ENCODE measurements at regions not wholly inside any gene's neighbourhood (a gene's known extent, or its start where the extent isn't known, plus 50 kb on each side); places are given as distances from the start of the nearest gene placed in this dataset.

DNA sequence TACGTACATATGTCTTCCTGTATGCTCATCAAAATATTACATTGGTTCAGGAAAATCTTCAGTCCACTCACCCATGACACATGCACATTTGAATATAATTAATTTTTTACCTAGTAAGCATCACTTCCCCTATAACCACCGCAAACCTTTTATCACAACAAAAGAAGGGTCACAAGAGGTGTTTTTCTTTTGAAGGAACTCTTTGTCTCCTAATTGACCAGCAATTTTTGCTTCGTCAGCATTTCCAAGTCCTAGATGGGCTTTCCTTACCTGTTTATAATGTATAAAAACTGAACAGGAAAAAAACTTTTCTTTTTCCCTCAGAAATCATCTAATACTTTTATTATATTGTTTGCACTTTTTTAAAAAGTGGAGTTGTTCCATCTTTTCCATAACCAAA, 631.3 kb downstream of the PLA2G4A start:
- no peak for TF ChIP-seq FOXA1 (IDR thresholded peaks at IDR 0.05)
- TF ChIP-seq GABPA (IDR thresholded peaks at IDR 0.05 in 1 of 2, conservative IDR thresholded peaks at IDR 0.05 in 1 of 2), result no peak
- no peak for TF ChIP-seq RXRA (IDR thresholded peaks at IDR 0.05)
- TF ChIP-seq NR2F2 (IDR thresholded peaks at IDR 0.05), result no peak
- TF ChIP-seq, protein P1, sequence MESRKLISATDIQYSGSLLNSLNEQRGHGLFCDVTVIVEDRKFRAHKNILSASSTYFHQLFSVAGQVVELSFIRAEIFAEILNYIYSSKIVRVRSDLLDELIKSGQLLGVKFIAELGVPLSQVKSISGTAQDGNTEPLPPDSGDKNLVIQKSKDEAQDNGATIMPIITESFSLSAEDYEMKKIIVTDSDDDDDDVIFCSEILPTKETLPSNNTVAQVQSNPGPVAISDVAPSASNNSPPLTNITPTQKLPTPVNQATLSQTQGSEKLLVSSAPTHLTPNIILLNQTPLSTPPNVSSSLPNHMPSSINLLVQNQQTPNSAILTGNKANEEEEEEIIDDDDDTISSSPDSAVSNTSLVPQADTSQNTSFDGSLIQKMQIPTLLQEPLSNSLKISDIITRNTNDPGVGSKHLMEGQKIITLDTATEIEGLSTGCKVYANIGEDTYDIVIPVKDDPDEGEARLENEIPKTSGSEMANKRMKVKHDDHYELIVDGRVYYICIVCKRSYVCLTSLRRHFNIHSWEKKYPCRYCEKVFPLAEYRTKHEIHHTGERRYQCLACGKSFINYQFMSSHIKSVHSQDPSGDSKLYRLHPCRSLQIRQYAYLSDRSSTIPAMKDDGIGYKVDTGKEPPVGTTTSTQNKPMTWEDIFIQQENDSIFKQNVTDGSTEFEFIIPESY (IDR thresholded peaks at IDR 0.05), result no peak
- TF ChIP-seq, protein P2, sequence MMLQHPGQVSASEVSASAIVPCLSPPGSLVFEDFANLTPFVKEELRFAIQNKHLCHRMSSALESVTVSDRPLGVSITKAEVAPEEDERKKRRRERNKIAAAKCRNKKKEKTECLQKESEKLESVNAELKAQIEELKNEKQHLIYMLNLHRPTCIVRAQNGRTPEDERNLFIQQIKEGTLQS (IDR thresholded peaks at IDR 0.05), result no peak
- no peak for TF ChIP-seq SP1 (IDR thresholded peaks at IDR 0.05)
- TF ChIP-seq, protein P3, sequence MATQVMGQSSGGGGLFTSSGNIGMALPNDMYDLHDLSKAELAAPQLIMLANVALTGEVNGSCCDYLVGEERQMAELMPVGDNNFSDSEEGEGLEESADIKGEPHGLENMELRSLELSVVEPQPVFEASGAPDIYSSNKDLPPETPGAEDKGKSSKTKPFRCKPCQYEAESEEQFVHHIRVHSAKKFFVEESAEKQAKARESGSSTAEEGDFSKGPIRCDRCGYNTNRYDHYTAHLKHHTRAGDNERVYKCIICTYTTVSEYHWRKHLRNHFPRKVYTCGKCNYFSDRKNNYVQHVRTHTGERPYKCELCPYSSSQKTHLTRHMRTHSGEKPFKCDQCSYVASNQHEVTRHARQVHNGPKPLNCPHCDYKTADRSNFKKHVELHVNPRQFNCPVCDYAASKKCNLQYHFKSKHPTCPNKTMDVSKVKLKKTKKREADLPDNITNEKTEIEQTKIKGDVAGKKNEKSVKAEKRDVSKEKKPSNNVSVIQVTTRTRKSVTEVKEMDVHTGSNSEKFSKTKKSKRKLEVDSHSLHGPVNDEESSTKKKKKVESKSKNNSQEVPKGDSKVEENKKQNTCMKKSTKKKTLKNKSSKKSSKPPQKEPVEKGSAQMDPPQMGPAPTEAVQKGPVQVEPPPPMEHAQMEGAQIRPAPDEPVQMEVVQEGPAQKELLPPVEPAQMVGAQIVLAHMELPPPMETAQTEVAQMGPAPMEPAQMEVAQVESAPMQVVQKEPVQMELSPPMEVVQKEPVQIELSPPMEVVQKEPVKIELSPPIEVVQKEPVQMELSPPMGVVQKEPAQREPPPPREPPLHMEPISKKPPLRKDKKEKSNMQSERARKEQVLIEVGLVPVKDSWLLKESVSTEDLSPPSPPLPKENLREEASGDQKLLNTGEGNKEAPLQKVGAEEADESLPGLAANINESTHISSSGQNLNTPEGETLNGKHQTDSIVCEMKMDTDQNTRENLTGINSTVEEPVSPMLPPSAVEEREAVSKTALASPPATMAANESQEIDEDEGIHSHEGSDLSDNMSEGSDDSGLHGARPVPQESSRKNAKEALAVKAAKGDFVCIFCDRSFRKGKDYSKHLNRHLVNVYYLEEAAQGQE (IDR thresholded peaks at IDR 0.05), result no peak
- 70% methylated on average over 3 of the region's 3 CpGs for WGBS
- no peak overlapping the region for H3K4me3 ChIP-seq (ENCODE audit: low read depth in 1 of 3, low read length in 3 of 3)
- H3K27me3 ChIP-seq (ENCODE audit: control insufficient read depth in 4 of 4, insufficient read depth in 4 of 4, low read length in 3 of 4), result no peaks in the 10 kb centered on the region
- H3K4me1 ChIP-seq (ENCODE audit: control insufficient read depth in 4 of 4, insufficient read depth in 4 of 4, low read length in 3 of 4), result no peaks in the 10 kb centered on the region
- no peak overlapping the region for H3K9ac ChIP-seq (ENCODE audit: low read depth in 1 of 2, low read length in 2 of 2)
- H3K36me3 ChIP-seq (ENCODE audit: control insufficient read depth in 4 of 4, insufficient read depth in 3 of 4, low read depth in 1 of 4, low read length in 3 of 4), result no peaks in the 10 kb centered on the region
- H3K9me3 ChIP-seq (ENCODE audit: control insufficient read depth in 4 of 4, low read length in 3 of 4), result no peaks in the 10 kb centered on the region
- H3K27ac ChIP-seq (ENCODE audit: low read depth in 1 of 2, low read length in 2 of 2), result no peak overlapping the region
- DNase-seq (ENCODE audit: low spot score), result no peak

DNA sequence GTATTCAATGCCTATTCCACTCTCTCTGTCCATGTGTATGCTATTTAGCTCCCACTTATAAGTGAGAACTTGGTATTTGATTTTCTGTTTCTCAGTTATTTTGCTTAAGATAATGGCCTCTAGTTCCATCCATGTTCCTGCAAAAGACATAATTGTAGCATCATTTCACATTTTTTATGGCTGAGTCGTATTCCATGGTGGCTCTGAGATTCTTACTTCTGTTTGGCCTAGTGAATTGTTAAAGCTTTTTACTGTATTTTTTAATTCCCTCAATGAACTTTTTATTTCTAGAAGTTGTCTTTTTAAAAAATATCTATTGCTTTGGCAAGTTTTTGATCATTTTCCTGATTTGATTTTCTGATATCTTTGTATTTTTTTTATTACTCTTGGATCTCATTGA, 635.6 kb downstream of the PLA2G4A start:
- Histone ChIP-seq H3K9me3 (ENCODE audit: control insufficient read depth in 4 of 4, low read length in 3 of 4) (no peaks in the 10 kb centered on the region), H3K9ac (ENCODE audit: low read depth in 1 of 2, low read length in 2 of 2) (no peak overlapping the region), H3K27ac (ENCODE audit: low read depth in 1 of 2, low read length in 2 of 2) (no peak overlapping the region), H3K27me3 (ENCODE audit: control insufficient read depth in 4 of 4, insufficient read depth in 4 of 4, low read length in 3 of 4) (no peaks in the 10 kb centered on the region), H3K36me3 (ENCODE audit: control insufficient read depth in 4 of 4, insufficient read depth in 3 of 4, low read depth in 1 of 4, low read length in 3 of 4) (no peaks in the 10 kb centered on the region), H3K4me3 (ENCODE audit: low read depth in 1 of 3, low read length in 3 of 3) (no peak overlapping the region), H3K4me1 (ENCODE audit: control insufficient read depth in 4 of 4, insufficient read depth in 4 of 4, low read length in 3 of 4) (no peaks in the 10 kb centered on the region)
- TF ChIP-seq HNF4A (conservative IDR thresholded peaks at IDR 0.05), result no peak
- TF ChIP-seq YY1 (IDR thresholded peaks at IDR 0.05), result no peak
- TF ChIP-seq JUND (IDR thresholded peaks at IDR 0.05), result no peak
- TF ChIP-seq, protein P1 (IDR thresholded peaks at IDR 0.05), result no peak
- TF ChIP-seq FOXA2 (IDR thresholded peaks at IDR 0.05), result no peak
- no peak for TF ChIP-seq SP1 (IDR thresholded peaks at IDR 0.05)
- TF ChIP-seq GABPA (IDR thresholded peaks at IDR 0.05 in 1 of 2, conservative IDR thresholded peaks at IDR 0.05 in 1 of 2), result no peak
- TF ChIP-seq, protein P2 (IDR thresholded peaks at IDR 0.05), result no peak
- TF ChIP-seq, protein P4, sequence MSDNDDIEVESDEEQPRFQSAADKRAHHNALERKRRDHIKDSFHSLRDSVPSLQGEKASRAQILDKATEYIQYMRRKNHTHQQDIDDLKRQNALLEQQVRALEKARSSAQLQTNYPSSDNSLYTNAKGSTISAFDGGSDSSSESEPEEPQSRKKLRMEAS (IDR thresholded peaks at IDR 0.05), result no peak
- TF ChIP-seq RAD21 (IDR thresholded peaks at IDR 0.05), result no peak
- no peak for TF ChIP-seq HNF4G (IDR thresholded peaks at IDR 0.05)
- TF ChIP-seq, protein P3 (IDR thresholded peaks at IDR 0.05), result no peak
- TF ChIP-seq FOXA1 (IDR thresholded peaks at IDR 0.05), result no peak
- no peak for TF ChIP-seq EGR1 (IDR thresholded peaks at IDR 0.05; ENCODE audit: low read depth in 2 of 2)
- DNase-seq (ENCODE audit: low spot score), result no peak
- WGBS, result 72% methylated on average over 1 of the region's 1 CpG

All from liver (tissue), 7 donors.